Islet of Langerhans (tissue), 1 donor: ENCODE measurements at regions not wholly inside any gene's neighbourhood (a gene's known extent, or its start where the extent isn't known, plus 50 kb on each side); places are given as distances from the start of the nearest gene placed in this dataset.

Experiments used
- FAIRE-seq: peaks from one replicate; lab custom pipeline; 2011; peaks lifted over from hg19 to GRCh38; lab: Jason Lieb, UNC

- FAIRE-seq, result no peak
Measured at GRCh38 chr18:27752944-27753343, 424.0 kb downstream of the CDH2 start.

GRCh38 chr18:27750923-27751322, 426.0 kb downstream of the CDH2 start:
- FAIRE-seq, result no peak

- no peak for FAIRE-seq
Measured at GRCh38 chr18:27750014-27750413, 426.9 kb downstream of the CDH2 start.

GRCh38 chr18:27749194-27749593, 427.7 kb downstream of the CDH2 start:
- FAIRE-seq, result no peak

- no peak for FAIRE-seq
Measured at GRCh38 chr18:27746241-27746640, 430.7 kb downstream of the CDH2 start.

GRCh38 chr18:27735117-27735516, 441.8 kb downstream of the CDH2 start:
- no peak for FAIRE-seq

- FAIRE-seq, result no peak
Measured at GRCh38 chr18:27731211-27731610, 445.7 kb downstream of the CDH2 start.

GRCh38 chr18:27728659-27729058, 448.3 kb downstream of the CDH2 start:
- FAIRE-seq, result no peak

GRCh38 chr18:27724362-27724761, 452.6 kb downstream of the CDH2 start:
- FAIRE-seq, result no peak

GRCh38 chr18:27723168-27723567, 453.8 kb downstream of the CDH2 start:
- no peak for FAIRE-seq

- FAIRE-seq, result no peak
Measured at GRCh38 chr18:27719680-27720079, 457.2 kb downstream of the CDH2 start.

- FAIRE-seq, result no peak
Measured at GRCh38 chr18:27717816-27718215, 459.1 kb downstream of the CDH2 start.

GRCh38 chr18:27717250-27717649, 459.7 kb downstream of the CDH2 start:
- no peak for FAIRE-seq

- no peak for FAIRE-seq
Measured at GRCh38 chr18:27715751-27716150, 461.2 kb downstream of the CDH2 start.

- no peak for FAIRE-seq
Measured at GRCh38 chr18:27713738-27714095, 463.2 kb downstream of the CDH2 start.

- FAIRE-seq, result no peak
Measured at GRCh38 chr18:27713037-27713737, 463.7 kb downstream of the CDH2 start.

- FAIRE-seq, result no peak
Measured at GRCh38 chr18:27712066-27712465, 464.9 kb downstream of the CDH2 start.

GRCh38 chr18:27711382-27711781, 465.5 kb downstream of the CDH2 start:
- FAIRE-seq, result no peak

- no peak for FAIRE-seq
Measured at GRCh38 chr18:27709344-27709743, 467.6 kb downstream of the CDH2 start.

GRCh38 chr18:27707201-27707600, 469.7 kb downstream of the CDH2 start:
- FAIRE-seq, result no peak

GRCh38 chr18:27704736-27705361, 472.1 kb downstream of the CDH2 start:
- no peak for FAIRE-seq

GRCh38 chr18:27699137-27699536, 477.8 kb downstream of the CDH2 start:
- FAIRE-seq, result no peak

GRCh38 chr18:27696148-27696547, 480.8 kb downstream of the CDH2 start:
- FAIRE-seq, result no peak

- no peak for FAIRE-seq
Measured at GRCh38 chr18:27695503-27695902, 481.4 kb downstream of the CDH2 start.
